ENCODE measurements at regions not wholly inside any gene's neighbourhood (a gene's known extent, or its start where the extent isn't known, plus 50 kb on each side); places are given as distances from the start of the nearest gene placed in this dataset.

GRCh38 chr13:78476910-78477309 lies 126.4 kb downstream of the POU4F1 start:
- no peak for TF ChIP-seq CTCF (IDR thresholded peaks at IDR 0.05)
- H3K4me3 ChIP-seq, result no peak overlapping the region
- intact Hi-C loops (cut with DNase I), result no loop called here
- no peak overlapping the region for H3K9ac ChIP-seq (ENCODE audit: low read depth in 2 of 2, low read length in 2 of 2)
- H3K27ac ChIP-seq, result no peak overlapping the region
- no peaks in the 10 kb centered on the region for H3K27me3 ChIP-seq
- H3K9me3 ChIP-seq, result no peaks in the 10 kb centered on the region
- no peaks in the 10 kb centered on the region for H3K36me3 ChIP-seq
- H3K4me1 ChIP-seq, result no peaks in the 10 kb centered on the region
- DNase-seq, result no peak

GRCh38 chr13:78468621-78469020 lies 134.7 kb downstream of the POU4F1 start:
- no peak for DNase-seq
- intact Hi-C loops (cut with DNase I), result no loop called here
- Histone ChIP-seq H3K9ac (ENCODE audit: low read depth in 2 of 2, low read length in 2 of 2) (no peak overlapping the region), H3K27me3 (no peaks in the 10 kb centered on the region), H3K36me3 (no peaks in the 10 kb centered on the region), H3K27ac (no peak overlapping the region), H3K9me3 (no peaks in the 10 kb centered on the region), H3K4me1 (no peaks in the 10 kb centered on the region), H3K4me3 (no peak overlapping the region)
- TF ChIP-seq CTCF (IDR thresholded peaks at IDR 0.05), result no peak

- Histone ChIP-seq H3K4me3 (no peak overlapping the region), H3K4me1 (no peaks in the 10 kb centered on the region), H3K27me3 (no peaks in the 10 kb centered on the region), H3K9me3 (no peaks in the 10 kb centered on the region), H3K9ac (ENCODE audit: low read depth in 2 of 2, low read length in 2 of 2) (no peak overlapping the region), H3K27ac (no peak overlapping the region), H3K36me3 (no peaks in the 10 kb centered on the region)
- no peak for TF ChIP-seq CTCF (IDR thresholded peaks at IDR 0.05)
- intact Hi-C loops (cut with DNase I), result no loop called here
- no peak for DNase-seq
These were observed 138.1 kb downstream of the POU4F1 start for GRCh38 chr13:78465250-78465649.

GRCh38 chr13:78460176-78460575 lies 143.2 kb downstream of the POU4F1 start:
- Histone ChIP-seq H3K9me3 (no peaks in the 10 kb centered on the region), H3K9ac (ENCODE audit: low read depth in 2 of 2, low read length in 2 of 2) (no peak overlapping the region), H3K27me3 (no peaks in the 10 kb centered on the region), H3K4me1 (no peaks in the 10 kb centered on the region), H3K4me3 (no peak overlapping the region), H3K27ac (no peak overlapping the region), H3K36me3 (no peaks in the 10 kb centered on the region)
- no peak for TF ChIP-seq CTCF (IDR thresholded peaks at IDR 0.05)
- intact Hi-C loops (cut with DNase I), result no loop called here
- DNase-seq, result no peak

GRCh38 chr13:78443839-78444238 lies 159.5 kb downstream of the POU4F1 start:
- intact Hi-C loops (cut with DNase I), result no loop called here
- H3K9ac ChIP-seq (ENCODE audit: low read depth in 2 of 2, low read length in 2 of 2), result no peak overlapping the region
- no peaks in the 10 kb centered on the region for H3K36me3 ChIP-seq
- H3K27me3 ChIP-seq, result no peaks in the 10 kb centered on the region
- H3K27ac ChIP-seq, result no peak overlapping the region
- no peak overlapping the region for H3K4me3 ChIP-seq
- TF ChIP-seq CTCF (IDR thresholded peaks at IDR 0.05), result no peak
- no peak for DNase-seq
- no peaks in the 10 kb centered on the region for H3K4me1 ChIP-seq
- H3K9me3 ChIP-seq, result no peaks in the 10 kb centered on the region

GRCh38 chr13:78437781-78438180 lies 165.6 kb downstream of the POU4F1 start:
- no peak for TF ChIP-seq CTCF (IDR thresholded peaks at IDR 0.05)
- Histone ChIP-seq H3K4me3 (no peak overlapping the region), H3K9ac (ENCODE audit: low read depth in 2 of 2, low read length in 2 of 2) (no peak overlapping the region), H3K27me3 (no peaks in the 10 kb centered on the region), H3K36me3 (no peaks in the 10 kb centered on the region), H3K27ac (no peak overlapping the region), H3K4me1 (no peaks in the 10 kb centered on the region), H3K9me3 (no peaks in the 10 kb centered on the region)
- DNase-seq, result no peak
- intact Hi-C loops (cut with DNase I), result no loop called here

Data from colonic mucosa (tissue), 4 donors.